ENCODE measurements at regions not wholly inside any gene's neighbourhood (a gene's known extent, or its start where the extent isn't known, plus 50 kb on each side); places are given as distances from the start of the nearest gene placed in this dataset.

DNA sequence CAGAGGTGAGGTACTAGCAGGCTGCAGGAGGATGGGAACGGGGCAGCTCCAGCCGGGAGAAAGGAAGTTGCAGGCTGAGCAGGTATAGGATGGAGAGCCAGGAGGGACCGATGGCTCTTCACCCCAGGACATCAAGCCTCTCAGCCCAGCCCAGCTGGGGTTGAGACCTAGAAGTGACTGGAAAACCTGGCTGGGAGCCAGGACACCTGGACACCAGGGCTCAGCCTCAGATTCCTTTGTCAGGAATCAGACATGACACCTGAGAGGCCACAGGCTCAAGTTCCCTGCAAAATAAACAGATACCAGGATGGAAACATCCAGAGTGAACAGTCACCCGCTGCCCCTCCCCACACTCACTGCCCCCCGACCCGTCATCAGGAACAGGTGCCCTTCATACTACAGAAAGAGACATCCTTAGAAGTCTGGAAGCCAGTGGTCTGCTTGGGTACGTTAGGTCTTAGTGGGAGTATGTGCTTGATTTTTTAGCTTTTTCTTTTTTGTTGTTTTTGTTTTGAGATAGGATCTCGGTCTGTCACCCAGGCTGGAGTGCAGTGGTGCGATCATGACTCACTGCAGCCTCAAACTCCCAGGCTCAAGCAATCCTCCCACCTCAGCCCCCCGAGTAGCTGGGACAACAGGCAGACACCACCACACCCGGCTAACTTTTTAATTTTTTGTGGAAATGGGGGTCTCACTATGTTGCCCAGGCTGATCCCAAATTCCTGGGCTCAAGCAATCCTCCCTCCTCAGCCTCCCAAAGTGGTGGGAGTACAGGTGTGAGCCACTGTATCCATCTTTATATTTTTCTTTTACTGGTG, 74.5 kb upstream of the CALM2 start:
- TF ChIP-seq, protein P1, sequence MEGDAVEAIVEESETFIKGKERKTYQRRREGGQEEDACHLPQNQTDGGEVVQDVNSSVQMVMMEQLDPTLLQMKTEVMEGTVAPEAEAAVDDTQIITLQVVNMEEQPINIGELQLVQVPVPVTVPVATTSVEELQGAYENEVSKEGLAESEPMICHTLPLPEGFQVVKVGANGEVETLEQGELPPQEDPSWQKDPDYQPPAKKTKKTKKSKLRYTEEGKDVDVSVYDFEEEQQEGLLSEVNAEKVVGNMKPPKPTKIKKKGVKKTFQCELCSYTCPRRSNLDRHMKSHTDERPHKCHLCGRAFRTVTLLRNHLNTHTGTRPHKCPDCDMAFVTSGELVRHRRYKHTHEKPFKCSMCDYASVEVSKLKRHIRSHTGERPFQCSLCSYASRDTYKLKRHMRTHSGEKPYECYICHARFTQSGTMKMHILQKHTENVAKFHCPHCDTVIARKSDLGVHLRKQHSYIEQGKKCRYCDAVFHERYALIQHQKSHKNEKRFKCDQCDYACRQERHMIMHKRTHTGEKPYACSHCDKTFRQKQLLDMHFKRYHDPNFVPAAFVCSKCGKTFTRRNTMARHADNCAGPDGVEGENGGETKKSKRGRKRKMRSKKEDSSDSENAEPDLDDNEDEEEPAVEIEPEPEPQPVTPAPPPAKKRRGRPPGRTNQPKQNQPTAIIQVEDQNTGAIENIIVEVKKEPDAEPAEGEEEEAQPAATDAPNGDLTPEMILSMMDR (IDR thresholded peaks at IDR 0.05; ENCODE audit: unreplicated experiment), result no peak
- H3K36me3 Mint-ChIP-seq (ENCODE audit: insufficient read depth), result no peaks in the 10 kb centered on the region
- no peak overlapping the region for H3K27ac Mint-ChIP-seq
- H3K27me3 Mint-ChIP-seq, result peaks cover 22% of the 10 kb centered on the region
- no peak overlapping the region for H3K4me3 Mint-ChIP-seq (ENCODE audit: low read depth)
- no peak for DNase-seq (ENCODE audit: low spot score, unreplicated experiment)
- H3K9me3 Mint-ChIP-seq (ENCODE audit: low read depth), result no peaks in the 10 kb centered on the region
- peaks cover 21% of the 10 kb centered on the region for H3K4me1 Mint-ChIP-seq (ENCODE audit: low read depth)

DNA sequence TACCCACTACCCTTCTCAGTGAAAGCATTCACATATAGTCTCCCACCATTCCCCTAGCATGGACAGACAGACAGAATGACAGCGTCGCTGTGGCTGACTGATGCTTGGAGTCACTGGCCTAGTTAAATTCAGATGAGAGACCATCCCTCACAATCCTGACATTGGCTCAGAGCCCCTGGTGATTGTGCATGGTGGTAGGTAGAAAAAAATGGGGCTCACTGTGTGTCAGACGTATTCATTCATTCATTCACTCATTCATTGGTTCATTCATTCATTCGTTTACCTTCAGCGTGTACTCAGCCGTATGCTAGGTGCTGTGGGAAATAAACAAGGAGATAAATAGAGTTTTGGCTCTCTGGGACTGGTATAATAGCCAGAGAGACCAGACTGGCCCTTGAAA, 73.6 kb upstream of the CALM2 start:
- peaks cover 21% of the 10 kb centered on the region for H3K4me1 Mint-ChIP-seq (ENCODE audit: low read depth)
- no peak overlapping the region for H3K4me3 Mint-ChIP-seq (ENCODE audit: low read depth)
- DNase-seq (ENCODE audit: low spot score, unreplicated experiment), result no peak
- TF ChIP-seq, protein P1 (IDR thresholded peaks at IDR 0.05; ENCODE audit: unreplicated experiment), result no peak
- H3K27me3 Mint-ChIP-seq, result peaks cover 25% of the 10 kb centered on the region
- no peaks in the 10 kb centered on the region for H3K36me3 Mint-ChIP-seq (ENCODE audit: insufficient read depth)
- H3K27ac Mint-ChIP-seq, result no peak overlapping the region
- H3K9me3 Mint-ChIP-seq (ENCODE audit: low read depth), result no peaks in the 10 kb centered on the region

DNA sequence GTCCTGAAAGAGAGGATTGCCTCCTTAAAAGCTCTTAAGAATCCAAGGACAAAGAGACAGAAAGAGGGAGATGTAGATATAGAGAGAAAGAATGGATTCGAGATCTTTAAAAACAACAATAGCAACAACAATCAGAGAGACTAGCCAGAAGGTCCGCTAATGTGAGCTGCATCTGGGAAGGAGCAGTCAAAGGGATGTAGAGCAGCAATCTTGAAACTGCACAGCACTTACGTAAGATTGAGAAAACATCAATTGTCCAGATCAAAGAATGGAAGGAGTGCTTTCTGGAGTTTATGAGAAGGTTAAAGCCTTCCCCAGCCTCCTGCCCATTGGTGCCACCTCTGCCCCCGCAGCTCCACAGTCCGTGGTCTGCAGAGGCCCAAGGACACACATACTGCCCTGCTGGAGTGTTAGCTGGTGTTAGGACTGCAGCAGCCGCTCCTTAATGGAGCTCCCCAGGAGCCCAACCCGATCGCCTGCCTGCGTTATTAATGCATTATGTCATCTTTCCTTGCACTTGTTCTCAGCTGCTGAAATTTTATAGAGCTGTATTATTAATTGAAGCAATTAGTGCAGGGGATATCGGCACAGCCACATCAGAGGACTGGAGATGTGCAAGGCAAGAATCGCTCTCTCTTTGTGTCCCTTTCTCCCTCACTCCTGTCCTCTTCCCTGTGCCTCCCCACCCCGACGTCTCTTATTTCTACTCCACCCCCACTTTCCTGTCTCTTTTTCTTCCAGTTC, 73.0 kb upstream of the CALM2 start:
- Mint-ChIP-seq H3K36me3 (ENCODE audit: insufficient read depth) (no peaks in the 10 kb centered on the region), H3K27ac (no peak overlapping the region), H3K4me1 (ENCODE audit: low read depth) (peaks cover 21% of the 10 kb centered on the region), H3K4me3 (ENCODE audit: low read depth) (no peak overlapping the region), H3K27me3 (peaks cover 25% of the 10 kb centered on the region), H3K9me3 (ENCODE audit: low read depth) (no peaks in the 10 kb centered on the region)
- TF ChIP-seq, protein P1 (IDR thresholded peaks at IDR 0.05; ENCODE audit: unreplicated experiment), result no peak
- no peak for DNase-seq (ENCODE audit: low spot score, unreplicated experiment)

DNA sequence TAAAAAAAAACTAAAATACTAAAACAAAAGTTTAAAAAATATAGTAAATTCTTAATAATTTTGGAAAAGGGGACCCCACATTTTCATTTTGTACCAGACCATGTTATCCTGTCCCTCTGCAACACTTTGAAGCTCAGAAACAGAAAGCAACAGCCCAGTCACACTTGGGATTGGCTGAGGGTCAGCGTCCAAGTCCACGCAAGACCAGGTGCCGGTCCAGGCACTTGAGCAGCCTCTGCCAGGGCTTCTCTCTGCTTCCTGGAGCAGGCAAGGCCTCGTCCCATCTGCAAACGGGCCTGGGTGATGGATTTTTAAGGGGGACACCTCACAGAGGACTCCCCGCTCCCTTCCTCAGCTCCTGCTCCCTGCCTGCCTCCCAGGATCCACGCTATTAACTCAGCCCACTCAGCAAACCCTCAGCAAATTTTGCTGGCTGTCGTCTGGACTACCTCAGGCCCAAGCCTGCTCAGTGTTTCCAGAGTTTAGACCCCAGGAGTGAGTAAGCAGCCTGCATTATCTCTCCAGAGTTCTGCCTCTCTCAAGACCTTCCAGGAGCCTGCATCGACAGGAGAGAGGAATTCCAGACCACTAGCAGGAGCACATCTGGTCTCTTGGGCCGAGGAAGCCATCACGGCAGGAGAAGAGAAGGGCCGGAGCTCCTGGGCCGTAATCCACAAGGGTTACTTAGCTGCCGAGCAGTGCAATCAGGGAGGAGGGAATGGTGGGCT, 67.4 kb upstream of the CALM2 start:
- H3K4me3 Mint-ChIP-seq (ENCODE audit: low read depth), result no peak overlapping the region
- H3K27ac Mint-ChIP-seq, result no peak overlapping the region
- H3K27me3 Mint-ChIP-seq, result peaks cover 16% of the 10 kb centered on the region
- TF ChIP-seq, protein P1 (IDR thresholded peaks at IDR 0.05; ENCODE audit: unreplicated experiment), result no peak
- DNase-seq (ENCODE audit: low spot score, unreplicated experiment), result no peak
- H3K36me3 Mint-ChIP-seq (ENCODE audit: insufficient read depth), result no peaks in the 10 kb centered on the region
- no peaks in the 10 kb centered on the region for H3K9me3 Mint-ChIP-seq (ENCODE audit: low read depth)
- no peaks in the 10 kb centered on the region for H3K4me1 Mint-ChIP-seq (ENCODE audit: low read depth)

DNA sequence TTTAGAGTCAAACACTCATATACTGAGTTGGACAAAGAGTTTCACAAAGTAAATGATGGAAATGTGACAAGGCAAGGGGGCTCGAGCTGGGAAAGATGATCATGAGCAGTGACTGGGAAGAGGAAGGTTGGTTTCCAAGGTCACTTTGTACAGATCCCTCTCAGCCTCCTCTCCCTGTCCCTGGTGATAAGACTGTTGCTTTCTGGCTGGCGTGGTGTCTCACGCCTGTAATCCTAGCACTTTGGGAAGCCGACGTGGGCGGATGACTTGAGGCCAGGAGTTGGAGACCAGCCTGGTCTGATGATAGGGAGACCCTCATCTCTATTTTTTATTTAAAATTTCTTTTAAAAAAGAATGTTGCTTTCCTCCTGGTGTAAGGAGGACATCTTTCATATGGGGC, 65.4 kb upstream of the CALM2 start:
- no peaks in the 10 kb centered on the region for H3K36me3 Mint-ChIP-seq (ENCODE audit: insufficient read depth)
- peaks cover 6% of the 10 kb centered on the region for H3K4me1 Mint-ChIP-seq (ENCODE audit: low read depth)
- H3K9me3 Mint-ChIP-seq (ENCODE audit: low read depth), result no peaks in the 10 kb centered on the region
- no peak overlapping the region for H3K4me3 Mint-ChIP-seq (ENCODE audit: low read depth)
- H3K27me3 Mint-ChIP-seq, result peaks cover 17% of the 10 kb centered on the region
- no peak overlapping the region for H3K27ac Mint-ChIP-seq
- TF ChIP-seq, protein P1 (IDR thresholded peaks at IDR 0.05; ENCODE audit: unreplicated experiment), result no peak
- DNase-seq (ENCODE audit: low spot score, unreplicated experiment), result no peak
